HL-60 (cell line): ENCODE measurements at regions not wholly inside any gene's neighbourhood (a gene's known extent, or its start where the extent isn't known, plus 50 kb on each side); places are given as distances from the start of the nearest gene placed in this dataset.

Experiments used
- DNase-seq, 2 experiments: peaks; one replicate each; pipeline ENCODE4 v3.0.0-alpha.2; 2010 to 2020; ENCODE audit warnings: low read depth in 1 of 2, low spot score in 1 of 2
- H3K27ac ChIP-seq: fragments of 250-450 bp; sonication (Bioruptor Pico); replicated peaks from 2 replicates; pipeline ENCODE4 v1.5.1; 2020; ENCODE audit warnings: mild to moderate bottlenecking, moderate library complexity
- H3K27me3 ChIP-seq: fragments of 250-450 bp; sonication (Bioruptor Pico); 2 replicates; pipeline ENCODE4 v1.5.1; 2021; ENCODE audit warnings: mild to moderate bottlenecking, moderate library complexity; ENCODE audit not compliant: insufficient read depth, poor library complexity, severe bottlenecking
- H3K4me3 ChIP-seq: replicated peaks from 2 replicates; pipeline ENCODE4 v1.5.1; 2011; ENCODE audit warnings: mild to moderate bottlenecking, control low read depth, low read length; ENCODE audit not compliant: insufficient read depth
- CTCF ChIP-seq: IDR thresholded peaks from one replicate; pipeline ENCODE4 v1.5.1; 2011; ENCODE audit warnings: low read length, control low read depth, inconsistent platforms; ENCODE audit not compliant: insufficient read depth
- GABPA ChIP-seq: IDR thresholded peaks from 2 replicates; pipeline ENCODE4 v1.6.1; 2012; ENCODE audit warnings: low read depth
- POLR2AphosphoS5 ChIP-seq: IDR thresholded peaks from 2 replicates; pipeline ENCODE4 v1.6.1; 2012; ENCODE audit warnings: low read depth
- REST ChIP-seq: IDR thresholded peaks from 2 replicates; pipeline ENCODE4 v1.6.1; 2012; ENCODE audit warnings: low read depth; ENCODE audit not compliant: insufficient replicate concordance
- SPI1 ChIP-seq: IDR thresholded peaks from 2 replicates; pipeline ENCODE4 v1.6.1; 2012; ENCODE audit warnings: low read depth, mild to moderate bottlenecking, borderline replicate concordance

GRCh38 chr13:79674765-79675515 is 194.0 kb downstream of the NDFIP2 start:
- no peak for DNase-seq
- Histone ChIP-seq H3K27ac (no peak overlapping the region), H3K27me3 (no peaks in the 10 kb centered on the region), H3K4me3 (no peak overlapping the region)
- no peak for TF ChIP-seq CTCF

- no peak for DNase-seq
- no peak overlapping the region for H3K4me3 ChIP-seq
- H3K27me3 ChIP-seq = no peaks in the 10 kb centered on the region
- H3K27ac ChIP-seq = no peak overlapping the region
- TF ChIP-seq SPI1 (no peak), CTCF (no peak), REST (no peak), POLR2AphosphoS5 (no peak), GABPA (no peak)
These were observed 193.0 kb downstream of the NDFIP2 start for GRCh38 chr13:79673993-79674377.

- no peak overlapping the region for H3K4me3 ChIP-seq
- DNase-seq = no peak
- TF ChIP-seq POLR2AphosphoS5 (no peak), SPI1 (no peak), GABPA (no peak), CTCF (no peak), REST (no peak)
- no peaks in the 10 kb centered on the region for H3K27me3 ChIP-seq
- no peak overlapping the region for H3K27ac ChIP-seq
These were observed 192.5 kb downstream of the NDFIP2 start for GRCh38 chr13:79673310-79673992.
